BE2C (cell line): ENCODE measurements at regions not wholly inside any gene's neighbourhood (a gene's known extent, or its start where the extent isn't known, plus 50 kb on each side); places are given as distances from the start of the nearest gene placed in this dataset.

Experiments
- DNase-seq: peaks from one replicate; pipeline ENCODE4 v3.0.0-alpha.2; 2020
- H3K27me3 ChIP-seq: fragments of 250-450 bp; sonication (Bioruptor Pico); 2 replicates; pipeline ENCODE4 v1.5.1; 2020; ENCODE audit warnings: mild to moderate bottlenecking
- H3K36me3 ChIP-seq: fragments of 250-450 bp; sonication (Bioruptor Pico); 2 replicates; pipeline ENCODE4 v1.5.1; 2020; ENCODE audit warnings: mild to moderate bottlenecking
- H3K4me1 ChIP-seq: fragments of 250-450 bp; sonication (Bioruptor Pico); 2 replicates; pipeline ENCODE4 v1.5.1; 2020
- H3K4me3 ChIP-seq: 2 replicates; pipeline ENCODE4 v1.5.1; 2011; ENCODE audit warnings: low read depth, low read length
- H3K9me3 ChIP-seq: fragments of 250-450 bp; sonication (Bioruptor Pico); 2 replicates; pipeline ENCODE4 v1.5.1; 2020
- TF ChIP-seq, protein P1 (sequence below): IDR thresholded peaks from 2 replicates; pipeline ENCODE4 v1.5.1; 2012; ENCODE audit warnings: mild to moderate bottlenecking, low read depth, low read length

DNA sequence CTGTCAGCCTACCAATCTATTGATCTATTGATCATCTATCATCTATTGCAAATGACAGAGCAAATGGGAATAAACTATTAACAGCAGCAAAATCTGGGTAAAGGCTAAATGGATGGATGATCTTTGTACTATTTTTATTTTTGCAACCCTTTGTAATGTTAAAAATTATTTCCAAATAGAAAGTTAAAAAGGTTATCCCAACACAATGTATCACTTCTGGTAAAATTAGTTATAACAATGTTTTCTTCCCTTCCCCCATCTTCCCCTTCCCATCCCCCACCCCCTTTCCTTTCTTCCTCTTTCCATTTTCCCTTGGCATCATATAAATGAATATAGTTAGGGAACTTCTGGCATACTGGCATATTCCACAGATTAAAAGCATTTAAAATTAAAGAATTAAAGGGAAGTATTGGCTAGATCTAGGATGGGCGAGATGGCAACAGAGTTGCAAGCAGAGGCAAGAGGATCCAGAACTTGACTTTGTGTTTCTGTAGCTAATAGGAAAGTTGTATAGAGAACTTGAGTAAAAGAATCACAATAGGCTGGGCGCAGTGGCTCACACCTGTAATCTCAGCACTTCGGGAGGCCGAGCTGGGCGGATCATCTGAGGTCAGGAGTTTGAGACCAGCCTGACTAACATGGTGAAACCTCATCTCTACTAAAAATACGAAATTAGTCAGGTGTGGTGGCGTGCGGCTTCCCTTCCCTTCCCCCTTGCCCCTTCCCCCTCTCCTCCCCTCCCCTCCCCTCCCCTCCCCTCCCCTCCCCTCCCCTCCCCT is 66.6 kb upstream of the TAF11L2 start:
- Histone ChIP-seq H3K4me1 (no peaks in the 10 kb centered on the region), H3K4me3 (no peak overlapping the region), H3K9me3 (peaks cover 2% of the 10 kb centered on the region; the same call in 1 of the 2 replicates), H3K36me3 (no peaks in the 10 kb centered on the region), H3K27me3 (no peaks in the 10 kb centered on the region)
- TF ChIP-seq, protein P1, sequence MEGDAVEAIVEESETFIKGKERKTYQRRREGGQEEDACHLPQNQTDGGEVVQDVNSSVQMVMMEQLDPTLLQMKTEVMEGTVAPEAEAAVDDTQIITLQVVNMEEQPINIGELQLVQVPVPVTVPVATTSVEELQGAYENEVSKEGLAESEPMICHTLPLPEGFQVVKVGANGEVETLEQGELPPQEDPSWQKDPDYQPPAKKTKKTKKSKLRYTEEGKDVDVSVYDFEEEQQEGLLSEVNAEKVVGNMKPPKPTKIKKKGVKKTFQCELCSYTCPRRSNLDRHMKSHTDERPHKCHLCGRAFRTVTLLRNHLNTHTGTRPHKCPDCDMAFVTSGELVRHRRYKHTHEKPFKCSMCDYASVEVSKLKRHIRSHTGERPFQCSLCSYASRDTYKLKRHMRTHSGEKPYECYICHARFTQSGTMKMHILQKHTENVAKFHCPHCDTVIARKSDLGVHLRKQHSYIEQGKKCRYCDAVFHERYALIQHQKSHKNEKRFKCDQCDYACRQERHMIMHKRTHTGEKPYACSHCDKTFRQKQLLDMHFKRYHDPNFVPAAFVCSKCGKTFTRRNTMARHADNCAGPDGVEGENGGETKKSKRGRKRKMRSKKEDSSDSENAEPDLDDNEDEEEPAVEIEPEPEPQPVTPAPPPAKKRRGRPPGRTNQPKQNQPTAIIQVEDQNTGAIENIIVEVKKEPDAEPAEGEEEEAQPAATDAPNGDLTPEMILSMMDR = no peak
- DNase-seq = no peak

DNA sequence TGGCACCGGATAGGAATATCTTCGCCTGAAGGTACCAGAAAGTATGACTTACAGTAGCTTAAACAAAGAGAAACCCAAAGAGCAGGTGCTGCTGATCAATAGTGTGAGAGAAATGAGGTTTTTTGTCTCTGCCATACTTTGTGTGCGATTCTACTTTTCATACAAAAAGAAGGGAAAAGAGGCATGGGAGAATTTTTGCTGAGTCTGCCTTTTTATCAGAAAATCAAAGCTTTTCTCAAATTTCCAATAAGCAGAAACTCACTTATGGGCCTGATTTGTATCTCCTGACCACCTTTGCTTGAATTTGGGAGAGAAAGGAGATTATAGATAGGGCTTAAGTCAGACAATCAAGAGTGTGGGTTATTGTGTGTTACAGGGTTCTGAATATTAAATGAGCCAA is 65.5 kb upstream of the TAF11L2 start:
- Histone ChIP-seq H3K4me3 (no peak overlapping the region), H3K36me3 (no peaks in the 10 kb centered on the region), H3K9me3 (peaks cover 2% of the 10 kb centered on the region; the same call in 1 of the 2 replicates), H3K27me3 (no peaks in the 10 kb centered on the region), H3K4me1 (no peaks in the 10 kb centered on the region)
- TF ChIP-seq, protein P1 = no peak
- DNase-seq = no peak

DNA sequence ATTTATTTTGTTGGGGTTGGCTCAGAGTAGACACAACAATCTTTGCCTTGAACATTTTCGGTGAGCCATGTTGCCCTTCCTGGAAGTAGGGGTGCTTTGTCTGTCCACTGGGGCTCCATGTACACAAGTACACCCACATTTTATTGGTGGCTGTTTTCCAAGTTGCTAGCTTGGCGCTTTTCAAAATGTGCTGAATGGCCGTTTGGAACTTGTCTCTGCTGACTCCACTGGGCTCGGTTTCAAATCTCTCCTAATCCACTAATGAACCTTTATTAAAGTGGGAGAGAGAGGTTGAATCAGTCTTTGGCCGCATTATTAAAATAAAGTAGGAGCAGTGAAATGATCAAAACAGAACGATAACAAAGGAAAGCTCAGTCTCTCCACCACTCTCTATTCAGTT is 64.6 kb upstream of the TAF11L2 start:
- Histone ChIP-seq H3K36me3 (no peaks in the 10 kb centered on the region), H3K4me3 (no peak overlapping the region), H3K9me3 (peaks cover 2% of the 10 kb centered on the region; the same call in 1 of the 2 replicates), H3K4me1 (no peaks in the 10 kb centered on the region), H3K27me3 (no peaks in the 10 kb centered on the region)
- no peak for DNase-seq
- TF ChIP-seq, protein P1 = no peak

DNA sequence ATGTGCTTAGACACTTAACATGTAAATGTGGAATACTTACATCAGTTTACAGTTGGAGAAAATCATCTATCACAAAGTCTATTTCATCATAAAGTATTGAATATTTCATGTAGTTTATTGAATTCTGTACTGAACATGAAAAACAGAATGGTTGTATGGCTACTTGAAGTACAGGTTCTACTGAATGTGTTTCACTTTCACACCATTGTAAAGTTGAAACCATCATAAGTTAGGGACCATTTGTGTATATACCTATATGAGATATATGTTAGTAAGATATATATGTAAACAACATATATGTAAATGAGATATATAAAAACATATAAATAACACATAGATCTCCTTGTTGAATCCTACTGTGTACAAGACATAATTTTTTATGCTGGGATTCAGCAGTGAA is 63.0 kb upstream of the TAF11L2 start:
- Histone ChIP-seq H3K4me1 (no peaks in the 10 kb centered on the region), H3K27me3 (no peaks in the 10 kb centered on the region), H3K9me3 (peaks cover 2% of the 10 kb centered on the region; the same call in 1 of the 2 replicates), H3K36me3 (no peaks in the 10 kb centered on the region), H3K4me3 (no peak overlapping the region)
- no peak for DNase-seq
- TF ChIP-seq, protein P1 = no peak

DNA sequence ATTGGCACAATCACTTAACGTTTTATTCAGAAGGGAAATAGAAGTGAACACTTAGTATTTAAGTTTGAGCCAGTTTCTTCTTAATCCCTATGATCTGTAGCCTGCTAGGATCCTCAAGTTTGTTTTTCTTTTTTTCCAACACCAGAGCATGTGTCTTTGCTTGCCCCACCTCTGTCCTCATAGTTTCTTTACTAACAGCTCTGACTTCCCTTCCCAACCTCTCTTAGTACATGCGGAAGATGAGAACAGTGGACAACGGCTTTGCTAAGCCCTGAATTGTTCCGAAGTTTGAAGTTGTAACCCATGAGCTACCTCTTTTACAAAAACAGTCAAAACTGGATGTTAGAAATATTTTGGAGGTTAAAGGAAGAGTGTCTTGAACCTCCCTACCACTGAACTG is 61.7 kb upstream of the TAF11L2 start:
- no peaks in the 10 kb centered on the region for H3K4me1 ChIP-seq

More for the DNA sequence above, 61.7 kb upstream of the TAF11L2 start:
- DNase-seq = no peak
- no peaks in the 10 kb centered on the region; the same call in 1 of the 2 replicates for H3K9me3 ChIP-seq
- TF ChIP-seq, protein P1 = no peak
- H3K36me3 ChIP-seq = no peaks in the 10 kb centered on the region
- H3K4me3 ChIP-seq = no peak overlapping the region
- no peaks in the 10 kb centered on the region for H3K27me3 ChIP-seq
